Frontal cortex (tissue), 3 donors: ENCODE measurements at regions not wholly inside any gene's neighbourhood (a gene's known extent, or its start where the extent isn't known, plus 50 kb on each side); places are given as distances from the start of the nearest gene placed in this dataset.

Experiments used
- DNase-seq, 2 donors: peaks; one replicate each; pipeline ENCODE4 v3.0.0; 2012; ENCODE audit warnings: low spot score in 2 of 2
- FAIRE-seq: peaks from 2 replicates; lab custom pipeline; 2012; peaks lifted over from hg19 to GRCh38; lab: Jason Lieb, UNC
- donor health status: control.
- donor health status: control.
- donor health status: control.

- FAIRE-seq: no peak
- no peak for DNase-seq
Observed at GRCh38 chr2:57907411-57907810, 139.2 kb upstream of the VRK2 start.

GRCh38 chr2:57908736-57909161, 137.9 kb upstream of the VRK2 start:
- DNase-seq (no peak), FAIRE-seq (no peak)

DNA sequence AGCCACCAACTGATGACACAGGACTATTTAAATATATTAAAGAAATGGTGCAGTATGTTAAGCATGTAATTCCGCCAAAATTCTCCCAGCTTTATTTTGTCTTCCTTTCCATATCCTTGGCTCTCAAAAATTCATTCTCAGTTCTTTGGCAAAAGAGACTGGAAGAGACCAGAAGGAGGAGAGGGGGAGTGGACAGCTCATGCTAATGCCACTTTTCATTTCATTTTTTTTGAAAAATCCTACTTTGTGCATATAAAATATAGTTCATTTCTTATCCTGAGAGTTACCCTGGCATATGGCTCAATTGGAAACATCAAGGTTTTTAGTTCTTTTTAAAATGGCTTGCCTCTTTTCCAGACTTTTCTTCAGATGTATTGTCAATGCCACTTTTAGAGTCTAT, 128.5 kb upstream of the VRK2 start:
- FAIRE-seq (no peak), DNase-seq (no peak)

GRCh38 chr2:57920342-57920939, 126.2 kb upstream of the VRK2 start:
- no peak for FAIRE-seq
- no peak for DNase-seq

DNA sequence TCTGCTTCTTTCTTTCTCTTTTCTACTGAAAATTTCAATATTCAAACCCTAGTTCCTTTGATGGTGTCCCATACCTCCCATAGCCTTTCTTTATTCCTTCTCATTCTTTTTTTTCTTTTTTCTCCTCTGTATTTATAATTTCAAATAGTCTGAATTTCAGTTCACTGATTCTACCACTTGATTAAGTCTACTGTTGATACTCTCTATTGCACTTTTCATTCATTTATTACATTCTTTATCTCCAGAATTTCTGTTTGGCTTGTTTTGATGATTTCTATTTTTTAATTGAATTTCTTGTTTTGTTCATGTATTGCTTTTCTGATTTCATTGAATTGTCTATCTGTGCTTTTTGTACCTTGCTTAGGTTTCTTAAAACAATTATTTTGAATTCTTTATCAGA, 111.9 kb upstream of the VRK2 start:
- FAIRE-seq: no peak

GRCh38 chr2:57936216-57936615, 110.4 kb upstream of the VRK2 start:
- FAIRE-seq (no peak), DNase-seq (no peak)

More for the DNA sequence above, 111.9 kb upstream of the VRK2 start:
- no peak for DNase-seq

DNA sequence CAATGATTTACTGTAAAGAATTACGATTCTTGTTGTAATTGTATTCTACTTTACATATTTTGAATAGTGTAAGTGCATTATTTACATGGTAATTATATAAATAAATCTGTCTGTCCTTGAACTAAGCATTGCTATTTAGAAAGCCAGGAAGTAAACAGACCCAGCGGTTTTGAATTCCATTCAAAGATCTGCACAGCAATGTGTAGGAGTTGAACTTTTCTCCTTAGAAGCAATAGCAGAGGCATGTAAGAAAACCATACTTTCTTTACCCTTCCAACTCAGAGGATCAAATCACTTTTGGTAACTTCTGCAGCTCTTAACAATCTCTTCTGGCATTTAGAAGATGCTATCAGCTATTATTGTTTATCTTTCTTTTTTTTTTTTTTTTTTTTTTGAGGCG, 109.2 kb upstream of the VRK2 start:
- DNase-seq: no peak

DNA sequence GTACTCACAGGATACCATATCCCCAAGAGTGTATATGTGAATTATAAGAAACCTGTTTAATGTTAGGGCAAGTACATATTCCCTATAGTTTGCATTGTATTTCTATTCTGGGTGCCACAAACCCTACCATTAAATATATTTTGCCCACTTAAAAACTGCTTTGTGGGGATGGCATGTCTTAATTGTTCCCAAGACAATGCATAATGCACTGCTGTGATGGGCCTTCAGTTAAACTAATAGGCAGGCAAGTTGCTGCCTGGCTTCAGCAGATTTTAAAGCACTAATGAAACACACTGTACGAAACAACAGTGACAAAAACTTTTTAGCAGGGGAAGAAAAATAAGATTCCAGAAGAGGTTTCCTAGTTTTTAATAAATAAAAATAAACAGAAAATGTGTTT, 104.8 kb upstream of the VRK2 start:
- no peak for DNase-seq

More for the DNA sequence above, 109.2 kb upstream of the VRK2 start:
- no peak for FAIRE-seq

DNA sequence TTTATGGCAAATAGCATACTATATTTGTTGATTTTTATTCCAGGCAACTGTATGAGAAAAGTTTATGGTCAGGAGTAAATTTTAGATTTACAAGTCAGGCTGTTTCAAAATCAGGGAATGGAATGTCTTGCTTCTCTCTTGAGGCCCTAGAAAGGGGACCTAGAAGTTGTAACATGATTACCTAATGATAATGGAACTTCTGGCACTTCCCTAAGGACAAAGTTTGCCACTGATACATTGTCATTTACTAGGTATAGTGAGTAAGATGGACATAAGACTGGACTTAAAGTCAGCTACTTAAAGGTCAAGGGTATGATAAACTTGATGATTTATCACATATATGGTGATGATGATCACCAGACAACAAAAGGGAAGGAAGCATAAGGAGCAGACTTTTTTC, 103.3 kb upstream of the VRK2 start:
- DNase-seq (no peak), FAIRE-seq (no peak)

More for the DNA sequence above, 104.8 kb upstream of the VRK2 start:
- FAIRE-seq: no peak

DNA sequence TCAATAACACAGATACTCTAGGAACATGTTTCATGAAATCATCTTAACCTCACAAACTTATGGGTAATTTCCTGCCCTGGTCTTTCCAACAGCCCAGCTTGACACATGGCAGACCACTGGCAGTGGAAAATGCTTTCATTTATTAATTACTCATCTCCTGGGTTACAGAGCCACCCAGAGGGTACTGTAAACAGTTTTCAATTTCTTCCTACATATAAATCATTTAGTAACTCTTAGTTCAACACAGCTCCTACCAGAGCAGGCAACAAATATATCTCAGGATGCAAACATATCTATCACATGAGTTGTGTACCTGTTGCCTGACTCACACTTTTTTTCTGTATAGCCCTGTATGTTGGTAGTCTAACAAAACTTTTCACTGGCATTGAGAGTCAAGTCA, 99.2 kb upstream of the VRK2 start:
- FAIRE-seq: no peak
- DNase-seq: no peak

DNA sequence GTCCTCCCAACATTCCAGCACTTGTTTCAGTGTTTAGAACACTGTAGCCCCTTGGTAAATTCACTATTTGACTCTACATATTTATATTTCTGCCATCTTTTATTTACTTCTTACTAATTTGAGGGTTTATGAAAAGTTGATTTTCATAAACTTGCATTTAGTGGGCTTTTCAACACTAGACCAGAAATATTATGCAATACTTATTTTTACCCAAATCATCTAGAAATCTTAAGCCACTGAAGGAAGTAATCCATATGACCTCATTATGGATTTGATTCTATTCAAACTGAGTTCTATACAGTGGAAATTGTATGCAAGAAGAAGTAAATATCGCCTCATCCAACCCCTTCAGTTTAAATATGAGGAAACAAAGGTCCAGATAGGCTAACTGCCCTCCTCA, 92.6 kb upstream of the VRK2 start:
- no peak for FAIRE-seq
- no peak for DNase-seq

- FAIRE-seq (peak; percentile 3), DNase-seq (no peak)
Observed at GRCh38 chr2:57957238-57957637, 89.4 kb upstream of the VRK2 start.

DNA sequence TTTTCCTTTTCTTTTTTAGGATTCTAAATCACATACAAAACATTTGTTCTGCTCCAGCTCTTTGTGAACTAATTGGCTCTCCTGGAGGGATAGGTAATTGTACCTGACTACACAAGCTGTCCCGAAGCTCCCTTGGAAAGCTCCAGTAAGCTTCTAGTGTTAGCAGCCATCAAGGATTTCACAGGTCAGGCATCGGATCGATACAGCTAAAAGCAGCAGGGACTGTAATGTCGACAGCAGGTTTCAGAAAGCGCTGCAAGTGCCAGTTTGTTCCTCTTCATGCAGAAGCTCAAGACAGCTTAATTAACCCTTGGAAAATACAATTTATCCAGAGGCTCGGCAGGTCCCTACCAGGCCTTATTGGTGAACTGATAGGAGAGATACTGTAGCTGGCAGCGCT, 87.2 kb upstream of the VRK2 start:
- DNase-seq (no peak), FAIRE-seq (no peak)

DNA sequence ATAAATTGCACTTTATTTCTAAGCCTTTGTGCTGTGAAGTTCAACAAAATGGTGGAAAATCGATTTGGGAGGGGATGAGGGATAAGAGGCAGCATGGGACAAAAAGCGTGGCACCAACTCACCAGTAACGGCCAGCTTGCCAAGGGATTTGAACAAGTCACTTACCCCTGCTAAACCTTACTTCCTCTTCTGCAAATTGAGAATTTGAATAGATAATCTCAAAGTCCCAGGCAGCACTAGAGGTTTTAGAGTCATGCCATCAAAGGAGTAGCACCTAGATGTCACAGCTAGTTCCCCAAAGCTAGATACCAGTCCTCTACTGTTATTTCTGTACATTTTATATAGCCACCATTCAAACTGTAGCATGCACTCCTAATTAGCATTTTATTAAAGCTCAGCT, 83.7 kb upstream of the VRK2 start:
- no peak for DNase-seq
- FAIRE-seq: no peak

DNA sequence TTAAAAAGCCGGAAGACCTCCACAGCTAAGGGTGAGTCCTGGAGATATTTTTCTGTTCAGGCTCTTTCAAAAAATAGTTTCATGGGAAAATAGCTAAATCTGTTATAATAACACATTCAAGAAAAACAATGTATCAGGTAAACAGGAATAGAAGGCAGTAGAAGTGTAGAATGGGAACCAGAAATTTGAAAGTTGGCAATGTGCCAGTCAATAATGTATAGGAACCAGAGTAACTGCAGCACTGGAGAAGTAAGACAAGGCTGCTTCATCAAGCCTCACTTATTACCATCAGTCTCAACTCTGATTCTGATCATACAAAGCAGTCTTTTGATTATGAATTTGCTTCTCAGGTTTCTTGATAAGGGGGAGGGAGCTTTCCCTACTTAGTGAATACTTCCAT, 81.4 kb upstream of the VRK2 start:
- DNase-seq (no peak), FAIRE-seq (no peak)

- DNase-seq: no peak
- FAIRE-seq: no peak
Observed at GRCh38 chr2:57965961-57966360, 80.6 kb upstream of the VRK2 start.

DNA sequence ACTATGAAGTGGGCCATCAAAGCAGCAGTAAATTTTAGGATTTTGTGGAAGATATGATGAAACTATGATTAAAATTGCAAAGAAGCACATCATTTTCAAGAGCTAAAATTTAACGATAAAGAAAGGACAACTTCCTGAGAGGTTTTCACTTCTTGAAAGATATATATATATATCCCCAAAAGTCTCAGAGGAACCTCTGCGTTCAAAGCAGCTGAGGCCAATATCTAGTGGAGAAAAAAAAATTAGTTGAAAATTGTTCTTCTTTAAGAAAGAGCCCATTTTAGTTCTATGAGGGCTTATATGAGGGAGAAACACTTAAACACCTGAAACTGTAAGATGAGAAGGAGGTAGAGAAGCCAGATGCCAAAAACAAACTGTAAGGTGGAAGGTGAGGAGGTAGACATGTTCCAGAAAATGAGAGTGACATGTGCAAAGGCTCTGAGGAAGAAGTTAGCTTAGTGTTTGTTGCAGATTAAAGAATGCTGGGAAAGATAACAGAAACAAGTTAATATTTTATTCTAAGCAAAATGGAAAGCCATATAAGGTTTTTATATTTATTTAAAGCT, 72.9 kb upstream of the VRK2 start:
- no peak for FAIRE-seq
- DNase-seq: no peak

GRCh38 chr2:57979158-57979557, 67.4 kb upstream of the VRK2 start:
- FAIRE-seq (no peak), DNase-seq (no peak)

DNA sequence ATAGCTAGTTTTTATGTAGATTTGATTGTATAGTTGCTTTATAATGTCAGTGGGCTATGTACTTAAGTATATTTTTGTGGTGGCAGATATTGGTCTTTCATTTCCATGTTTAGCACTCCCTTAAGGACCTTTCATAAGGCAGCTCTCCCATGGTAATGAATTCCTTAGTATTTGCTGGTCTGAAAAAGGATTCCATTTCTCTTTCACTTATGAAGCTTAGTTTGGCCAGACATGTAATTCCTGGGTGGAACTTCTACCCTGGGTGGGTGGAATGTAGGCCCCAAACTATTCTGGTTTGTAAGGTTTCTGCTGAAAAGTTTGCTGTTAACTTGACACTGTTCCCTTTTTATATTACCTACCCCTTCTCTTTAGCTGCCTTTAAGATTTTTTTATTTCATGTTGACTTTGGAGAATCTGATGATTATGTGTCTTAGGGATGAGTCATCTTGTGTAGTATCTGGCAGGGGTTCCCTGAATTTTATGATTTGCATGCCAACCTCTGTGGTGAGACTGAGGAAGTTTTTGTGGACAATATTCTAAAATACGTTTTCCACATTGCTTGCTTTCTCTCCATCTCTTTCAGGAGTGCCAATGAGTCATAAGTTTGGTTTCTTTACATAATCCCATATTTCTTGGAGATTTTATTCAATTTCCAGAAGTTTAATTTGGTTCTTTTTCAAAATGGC, 65.4 kb upstream of the VRK2 start:
- no peak for FAIRE-seq

GRCh38 chr2:57987835-57988573, 58.6 kb upstream of the VRK2 start:
- peak; percentile 50 for FAIRE-seq
- no peak for DNase-seq

More for the DNA sequence above, 65.4 kb upstream of the VRK2 start:
- no peak for DNase-seq
